CD14-positive monocyte (primary cell): ENCODE measurements at regions not wholly inside any gene's neighbourhood (a gene's known extent, or its start where the extent isn't known, plus 50 kb on each side); places are given as distances from the start of the nearest gene placed in this dataset.

ENCODE experiments used
- DNase-seq, 3 donors: peaks; one replicate each; pipeline ENCODE4 v3.0.0-alpha.2; 2011 to 2022
- H2AFZ ChIP-seq: 2 replicates; pipeline ENCODE4 v1.6.0; 2012; ENCODE audit warnings: mild to moderate bottlenecking, low read depth, low read length, inconsistent platforms; ENCODE audit not compliant: insufficient read depth, poor library complexity, severe bottlenecking
- H3K27ac ChIP-seq, 2 donors: 1 replicate in 1 of 2; 2 replicates in 1 of 2; pipeline ENCODE4 v1.5.1; 2012 to 2013; ENCODE audit warnings: low read length in 2 of 2, control low read depth in 1 of 2, inconsistent platforms in 1 of 2, low read depth in 1 of 2, mild to moderate bottlenecking in 1 of 2
- H3K27me3 ChIP-seq, 2 donors: one replicate each; pipeline versions ENCODE4 v1.6.0 to v1.6.1; 2011 to 2013; ENCODE audit warnings: low read length in 2 of 2; ENCODE audit not compliant: control insufficient read depth in 2 of 2, insufficient read depth in 2 of 2
- H3K36me3 ChIP-seq, 2 donors: replicated peaks in 1 of 2; 1 replicate in 1 of 2; 2 replicates in 1 of 2; pipeline versions ENCODE4 v1.5.1 to v1.6.1; 2012 to 2013; ENCODE audit warnings: low read length in 2 of 2, control low read depth in 1 of 2, inconsistent platforms in 1 of 2, mild to moderate bottlenecking in 1 of 2; ENCODE audit not compliant: insufficient read depth in 2 of 2, control insufficient read depth in 1 of 2
- H3K4me1 ChIP-seq, 2 donors: 1 replicate in 1 of 2; 2 replicates in 1 of 2; pipeline versions ENCODE4 v1.5.1 to v1.6.1; 2012 to 2013; ENCODE audit warnings: low read length in 2 of 2, control low read depth in 1 of 2, inconsistent platforms in 1 of 2, mild to moderate bottlenecking in 1 of 2, moderate library complexity in 1 of 2; ENCODE audit not compliant: insufficient read depth in 2 of 2, control insufficient read depth in 1 of 2
- H3K4me2 ChIP-seq: replicated peaks from 2 replicates; pipeline ENCODE3; 2012; ENCODE audit warnings: low read length, moderate library complexity, mild to moderate bottlenecking; ENCODE audit not compliant: poor library complexity, severe bottlenecking; ENCODE audit errors: extremely low read depth
- H3K4me3 ChIP-seq, 3 experiments: fragments of 200-600 bp in 1 of 3; sonication (generic) in 1 of 3; replicated peaks in 1 of 3; 1 replicate in 2 of 3; 2 replicates in 1 of 3; pipeline ENCODE4 v1.5.1; 2011 to 2013; ENCODE audit warnings: low read length in 3 of 3, mild to moderate bottlenecking in 3 of 3, control low read depth in 2 of 3, low read depth in 2 of 3, inconsistent platforms in 1 of 3, moderate library complexity in 1 of 3
- H3K79me2 ChIP-seq: 2 replicates; pipeline ENCODE4 v1.6.0; 2012; ENCODE audit warnings: mild to moderate bottlenecking, control low read depth, inconsistent platforms, low read length, moderate library complexity; ENCODE audit not compliant: insufficient read depth
- H3K9ac ChIP-seq: 2 replicates; pipeline ENCODE4 v1.6.0; 2017; ENCODE audit warnings: low read length, mild to moderate bottlenecking; ENCODE audit not compliant: insufficient read depth, poor library complexity, severe bottlenecking
- H3K9me3 ChIP-seq, 2 donors: replicated peaks in 1 of 2; 1 replicate in 1 of 2; 2 replicates in 1 of 2; pipeline versions ENCODE4 v1.5.1 to v1.6.1; 2012 to 2013; ENCODE audit warnings: low read length in 2 of 2, control low read depth in 1 of 2; ENCODE audit not compliant: control insufficient read depth in 1 of 2, insufficient read depth in 1 of 2
- H4K20me1 ChIP-seq: 2 replicates; pipeline ENCODE4 v1.6.0; 2012; ENCODE audit warnings: mild to moderate bottlenecking, low read length, control low read depth, moderate library complexity; ENCODE audit not compliant: insufficient read depth
- H3K27ac Mint-ChIP-seq, 7 donors: one replicate each; pipeline ENCODE4 v1.8.0; 2020; ENCODE audit warnings: mild to moderate bottlenecking in 7 of 7, mixed read lengths in 7 of 7, moderate library complexity in 6 of 7, inconsistent platforms in 2 of 7
- H3K27me3 Mint-ChIP-seq, 3 donors: one replicate each; pipeline ENCODE4 v1.8.0; 2021 to 2022; ENCODE audit warnings: low read depth in 3 of 3, mild to moderate bottlenecking in 3 of 3, mixed read lengths in 3 of 3, moderate library complexity in 3 of 3, inconsistent platforms in 1 of 3
- H3K36me3 Mint-ChIP-seq, 2 donors: one replicate each; pipeline ENCODE4 v1.8.0; 2020; ENCODE audit warnings: mixed read lengths in 2 of 2, inconsistent platforms in 1 of 2, mild to moderate bottlenecking in 1 of 2
- H3K4me1 Mint-ChIP-seq: one replicate; pipeline ENCODE4 v1.8.0; 2020; ENCODE audit warnings: mild to moderate bottlenecking, mixed read lengths
- H3K4me3 Mint-ChIP-seq, 2 donors: one replicate each; pipeline ENCODE4 v1.8.0; 2020; ENCODE audit warnings: mild to moderate bottlenecking in 2 of 2, mixed read lengths in 2 of 2, moderate library complexity in 1 of 2
- H3K9me3 Mint-ChIP-seq, 7 donors: one replicate each; pipeline ENCODE4 v1.8.0; 2020 to 2022; ENCODE audit warnings: mixed read lengths in 7 of 7, mild to moderate bottlenecking in 6 of 7, moderate library complexity in 6 of 7, inconsistent platforms in 2 of 7
- CTCF ChIP-seq: fragments of 200-600 bp; IDR thresholded peaks from one replicate; pipeline ENCODE4 v1.8.0; 2022; ENCODE audit warnings: antibody characterized with exemption, mild to moderate bottlenecking
- WGBS: methylation state at CpG from one replicate; pipeline ENCODE4 v1.1.5; 2013; ENCODE audit warnings: missing lambda C conversion rate; ENCODE audit not compliant: insufficient coverage; 5-methylcytosine and 5-hydroxymethylcytosine counted together
- intact Hi-C, 2 donors: fragments of 100-400 bp; cut with micrococcal nuclease; formaldehyde crosslinking; loops; one replicate each; pipeline versions ENCODE4 v1.15.0 to v1.15.1; 2023

- intact Hi-C loops = no loop called here
- no peak for TF ChIP-seq CTCF
- Histone ChIP-seq H2AFZ (no peak overlapping the region), H3K4me1 (no peaks in the 10 kb centered on the region), H3K36me3 (no peaks in the 10 kb centered on the region), H3K27me3 (no peaks in the 10 kb centered on the region), H3K4me3 (no peak overlapping the region), H3K9me3 (no peaks in the 10 kb centered on the region), H3K9ac (no peak overlapping the region), H3K4me2 (no peak overlapping the region), H4K20me1 (no peaks in the 10 kb centered on the region), H3K27ac (no peak overlapping the region), H3K79me2 (no peaks in the 10 kb centered on the region)
- H3K9me3 Mint-ChIP-seq = peaks cover 0 to 5% (median 0%) of the 10 kb centered on the region in 7 donors
- no CpG with 5 or more reads among the region's 4 CpGs for WGBS
- no peaks in the 10 kb centered on the region for H3K36me3 Mint-ChIP-seq
- H3K4me1 Mint-ChIP-seq = no peaks in the 10 kb centered on the region
- H3K4me3 Mint-ChIP-seq = no peak overlapping the region
- H3K27me3 Mint-ChIP-seq = peaks cover 0 to 1% (median 0%) of the 10 kb centered on the region in 3 donors
- H3K27ac Mint-ChIP-seq = no peak overlapping the region
- DNase-seq = no peak
Observed at GRCh38 chr13:58056426-58056825, 424.9 kb downstream of the PCDH17 start.

GRCh38 chr13:58059624-58060023 is 428.1 kb downstream of the PCDH17 start:
- intact Hi-C loops = no loop called here
- no peaks in the 10 kb centered on the region for H3K4me1 Mint-ChIP-seq
- peaks cover 0 to 3% (median 0%) of the 10 kb centered on the region in 7 donors for H3K9me3 Mint-ChIP-seq

More at GRCh38 chr13:58059624-58060023, 428.1 kb downstream of the PCDH17 start:
- Histone ChIP-seq H3K27ac (no peak overlapping the region), H2AFZ (no peak overlapping the region), H3K4me3 (no peak overlapping the region), H3K9ac (no peak overlapping the region), H3K4me1 (no peaks in the 10 kb centered on the region), H3K4me2 (no peak overlapping the region), H4K20me1 (no peaks in the 10 kb centered on the region), H3K79me2 (no peaks in the 10 kb centered on the region), H3K9me3 (no peaks in the 10 kb centered on the region), H3K36me3 (no peaks in the 10 kb centered on the region), H3K27me3 (no peaks in the 10 kb centered on the region)
- no peak for TF ChIP-seq CTCF
- DNase-seq = no peak
- H3K27ac Mint-ChIP-seq = no peak overlapping the region
- no CpG with 5 or more reads among the region's 1 CpG for WGBS
- H3K36me3 Mint-ChIP-seq = no peaks in the 10 kb centered on the region
- no peak overlapping the region for H3K4me3 Mint-ChIP-seq
- H3K27me3 Mint-ChIP-seq = no peaks in the 10 kb centered on the region
